BLaER1 (cell line): ENCODE measurements at regions not wholly inside any gene's neighbourhood (a gene's known extent, or its start where the extent isn't known, plus 50 kb on each side); places are given as distances from the start of the nearest gene placed in this dataset.
A peak's percentile ranks its signal among the peaks of the same experiment; 100 is the strongest.

Experiments used
- H3K27ac ChIP-seq: shearing (Covaris generic); formaldehyde crosslinking; 2 replicates; pipeline ENCODE4 v1.8.1; 2022
- H3K27me3 ChIP-seq: shearing (Covaris generic); formaldehyde crosslinking; 2 replicates; pipeline ENCODE4 v1.8.1; 2022
- H3K36me3 ChIP-seq: shearing (Covaris generic); formaldehyde crosslinking; 2 replicates; pipeline ENCODE4 v1.8.1; 2022
- H3K4me1 ChIP-seq: shearing (Covaris generic); formaldehyde crosslinking; 2 replicates; pipeline ENCODE4 v1.8.1; 2022
- H3K4me2 ChIP-seq: shearing (Covaris generic); formaldehyde crosslinking; 2 replicates; pipeline ENCODE4 v1.8.1; 2022
- H3K4me3 ChIP-seq: shearing (Covaris generic); formaldehyde crosslinking; 2 replicates; pipeline ENCODE4 v1.8.1; 2022
- H3K9ac ChIP-seq: shearing (Covaris generic); formaldehyde crosslinking; 2 replicates; pipeline ENCODE4 v1.8.1; 2022
- H3K9me3 ChIP-seq: shearing (Covaris generic); formaldehyde crosslinking; 2 replicates; pipeline ENCODE4 v1.8.1; 2022
- H4K20me1 ChIP-seq: shearing (Covaris generic); formaldehyde crosslinking; 2 replicates; pipeline ENCODE4 v1.8.1; 2022
- Cebpa-rat ChIP-seq: shearing (Covaris generic); IDR thresholded peaks from 2 replicates; pipeline ENCODE4 v1.8.1; 2022

DNA sequence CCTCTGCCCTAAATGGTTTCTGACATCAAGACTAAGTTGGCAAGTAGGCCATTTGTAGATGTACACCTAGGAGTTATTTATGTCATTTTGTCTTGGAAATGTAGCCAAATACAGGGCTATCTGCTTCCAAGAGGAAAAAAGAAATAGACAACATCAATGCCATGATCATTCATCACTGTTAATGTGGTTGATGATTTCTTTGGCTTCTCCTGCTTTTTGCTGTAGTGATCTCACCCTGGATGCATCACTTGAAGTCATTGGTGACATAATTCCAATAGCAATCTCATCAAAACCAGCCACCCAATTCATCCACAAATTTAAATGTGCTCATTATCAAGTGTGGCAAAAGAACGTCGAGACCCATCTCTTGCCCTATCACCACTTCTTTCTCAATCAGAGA lies 222.6 kb upstream of the PPARGC1A start:
- Histone ChIP-seq H3K27ac (no peak overlapping the region), H4K20me1 (no peaks in the 10 kb centered on the region), H3K9me3 (0 out of 2 replicates have a peak, but pooled peaks cover 4% of the 10 kb centered on the region)

DNA sequence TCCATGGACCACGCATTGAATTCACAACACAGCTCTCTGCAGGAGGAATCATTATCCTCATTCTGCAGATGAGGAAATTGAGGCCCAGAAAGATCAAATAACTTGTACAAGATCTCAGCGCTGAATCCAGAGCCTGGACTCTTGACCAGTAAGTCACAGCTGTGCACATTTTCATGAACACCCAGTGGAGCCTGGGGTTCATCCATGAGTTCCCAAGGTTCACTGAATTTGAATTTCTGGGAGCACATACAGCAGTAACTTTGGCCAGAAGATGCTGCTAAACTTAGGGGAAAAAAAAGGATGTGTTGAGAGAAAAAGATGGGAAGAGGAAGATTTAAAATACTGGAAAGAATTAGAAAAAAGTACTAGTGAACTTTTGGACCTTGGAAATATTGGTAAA lies 218.7 kb upstream of the PPARGC1A start:
- Histone ChIP-seq H3K36me3 (no peaks in the 10 kb centered on the region), H3K9ac (no peak overlapping the region), H3K4me1 (peaks cover 24% of the 10 kb centered on the region), H4K20me1 (no peaks in the 10 kb centered on the region), H3K4me2 (no peak overlapping the region), H3K9me3 (0 out of 2 replicates have a peak, but pooled peaks cover 3% of the 10 kb centered on the region), H3K27ac (no peak overlapping the region), H3K27me3 (no peaks in the 10 kb centered on the region), H3K4me3 (no peak overlapping the region)
- no peak for TF ChIP-seq Cebpa-rat

More for the DNA sequence above, 222.6 kb upstream of the PPARGC1A start:
- Histone ChIP-seq H3K4me3 (no peak overlapping the region), H3K27me3 (no peaks in the 10 kb centered on the region), H3K4me1 (peaks cover 15% of the 10 kb centered on the region), H3K9ac (no peak overlapping the region), H3K4me2 (no peak overlapping the region), H3K36me3 (no peaks in the 10 kb centered on the region)
- TF ChIP-seq Cebpa-rat: no peak

DNA sequence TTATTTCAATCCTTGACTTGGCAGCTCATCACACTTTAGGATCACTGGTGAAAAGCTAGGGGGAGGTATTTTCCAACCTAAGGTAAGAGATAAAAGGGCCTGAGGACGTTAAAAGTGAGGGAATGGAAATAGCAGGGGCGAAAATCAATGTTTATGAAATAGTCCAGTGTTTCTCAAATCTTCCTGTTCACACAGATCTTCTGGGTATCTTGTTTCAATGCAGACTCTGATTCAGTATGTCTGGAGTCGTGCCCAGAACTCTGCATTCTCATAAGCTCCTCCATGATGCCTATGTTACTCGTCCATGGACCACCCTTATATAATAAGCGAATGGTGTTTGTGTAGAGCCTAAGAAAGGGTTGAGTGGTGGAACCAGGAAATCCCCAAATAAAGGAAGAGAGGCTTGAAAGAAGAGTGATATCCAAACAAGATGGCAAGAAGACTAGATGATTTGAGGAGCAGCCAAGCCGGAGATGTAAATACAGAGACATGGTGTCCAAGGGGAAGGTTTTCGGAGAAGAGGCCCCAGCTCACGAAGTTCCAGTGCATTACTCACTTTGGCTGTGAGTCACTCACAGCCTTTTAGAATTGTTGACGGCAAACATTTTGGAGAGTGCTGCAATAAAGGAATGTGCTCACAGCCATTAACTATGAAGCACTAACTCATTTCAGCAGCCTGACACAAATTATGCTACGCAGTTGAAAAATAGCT lies 215.6 kb upstream of the PPARGC1A start:
- no peak overlapping the region for H3K4me3 ChIP-seq
- TF ChIP-seq Cebpa-rat: no peak
- no peak overlapping the region for H3K4me2 ChIP-seq
- no peaks in the 10 kb centered on the region for H3K36me3 ChIP-seq
- no peak overlapping the region for H3K27ac ChIP-seq
- H3K9ac ChIP-seq: no peak overlapping the region
- no peaks in the 10 kb centered on the region for H3K9me3 ChIP-seq
- H3K27me3 ChIP-seq: no peaks in the 10 kb centered on the region
- no peaks in the 10 kb centered on the region for H4K20me1 ChIP-seq
- H3K4me1 ChIP-seq: peaks cover 29% of the 10 kb centered on the region

DNA sequence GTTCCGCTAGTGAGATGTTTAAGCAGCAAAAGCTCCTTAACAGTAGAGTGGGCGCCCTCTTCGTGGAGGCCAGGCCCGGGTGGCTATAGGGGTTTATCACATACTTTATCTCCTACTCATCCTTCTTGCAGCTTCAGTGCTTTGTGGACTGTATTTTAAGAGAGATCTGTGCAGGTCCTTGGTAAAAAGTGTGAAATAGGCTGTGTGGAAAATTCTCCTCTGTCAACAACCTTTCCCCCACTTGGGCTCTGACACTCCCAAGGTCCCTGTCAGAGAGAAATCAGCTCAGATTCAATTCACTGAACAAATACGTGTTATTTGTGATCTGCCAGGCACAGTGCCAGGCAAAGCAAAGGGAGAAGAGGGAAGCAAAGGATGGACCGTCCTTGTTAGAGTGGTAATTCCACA lies 214.3 kb upstream of the PPARGC1A start:
- no peak for TF ChIP-seq Cebpa-rat
- no peak overlapping the region for H3K9ac ChIP-seq
- H3K27ac ChIP-seq: no peak overlapping the region
- no peaks in the 10 kb centered on the region for H4K20me1 ChIP-seq
- H3K4me1 ChIP-seq: peaks cover 19% of the 10 kb centered on the region; the same call in 1 of the 2 replicates
- H3K4me2 ChIP-seq: peak overlapping the region; percentile 14; the same call in 1 of the 2 replicates
- no peaks in the 10 kb centered on the region for H3K36me3 ChIP-seq
- H3K27me3 ChIP-seq: no peaks in the 10 kb centered on the region
- no peaks in the 10 kb centered on the region for H3K9me3 ChIP-seq
- no peak overlapping the region for H3K4me3 ChIP-seq

DNA sequence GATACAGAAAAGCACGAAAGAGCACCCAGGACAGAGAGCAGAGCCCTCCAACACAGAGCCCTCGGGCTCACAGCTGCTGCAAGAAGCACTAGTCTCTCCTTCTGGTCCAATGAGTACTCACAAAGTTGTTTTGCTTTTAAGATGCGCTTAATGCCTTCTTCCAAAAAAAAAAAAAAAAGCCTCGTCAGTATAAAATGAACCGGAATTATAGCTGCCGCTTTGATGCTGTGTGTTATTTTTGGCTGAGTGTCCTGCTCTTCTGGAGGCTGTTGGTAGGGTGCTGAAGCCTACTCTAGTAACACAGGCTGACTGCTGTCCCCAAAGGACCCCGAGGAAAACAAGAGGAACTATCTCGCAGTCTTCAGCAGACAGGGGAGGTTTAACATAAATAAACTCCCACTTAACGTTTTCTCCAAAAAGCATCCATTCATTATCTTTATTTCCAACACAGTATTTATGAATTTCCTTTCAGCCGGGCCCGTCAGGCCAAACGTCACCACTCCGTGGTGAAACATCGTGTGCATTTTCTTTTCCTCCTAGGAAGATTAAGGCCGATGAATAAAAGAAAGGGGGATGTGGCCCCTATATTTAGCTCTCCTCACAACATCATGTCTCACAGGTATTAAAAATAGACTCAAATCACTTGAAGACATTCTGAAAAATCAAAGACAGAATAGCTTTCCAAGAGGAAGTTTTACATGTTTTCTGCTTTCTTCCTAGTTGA lies 213.7 kb upstream of the PPARGC1A start:
- no peak for TF ChIP-seq Cebpa-rat
- H3K27me3 ChIP-seq: no peaks in the 10 kb centered on the region
- no peaks in the 10 kb centered on the region for H4K20me1 ChIP-seq
- no peak overlapping the region for H3K9ac ChIP-seq
- no peak overlapping the region for H3K27ac ChIP-seq
- H3K4me3 ChIP-seq: no peak overlapping the region
- no peaks in the 10 kb centered on the region for H3K9me3 ChIP-seq
- peak overlapping the region; percentile 14 for H3K4me2 ChIP-seq
- H3K36me3 ChIP-seq: no peaks in the 10 kb centered on the region
- H3K4me1 ChIP-seq: peaks cover 19% of the 10 kb centered on the region; the same call in 1 of the 2 replicates

DNA sequence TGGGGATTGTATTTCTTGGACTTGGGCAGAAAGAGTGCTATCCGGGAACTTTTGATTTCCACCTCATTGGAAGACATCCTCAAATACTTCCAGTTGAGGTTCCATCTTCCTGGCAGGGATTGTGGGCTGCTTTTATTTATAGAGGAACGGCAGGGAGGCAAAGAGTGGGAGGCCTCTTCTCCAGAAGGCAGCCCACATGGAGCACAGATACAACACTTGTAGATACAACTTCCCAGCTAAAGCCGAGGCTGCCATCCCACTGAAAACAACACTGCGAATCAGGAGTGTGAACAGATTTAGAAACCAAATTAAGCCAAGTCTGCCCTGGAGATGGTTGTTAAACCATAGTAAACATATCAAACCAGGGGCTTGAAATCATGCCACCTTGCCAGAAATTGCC lies 212.8 kb upstream of the PPARGC1A start:
- Histone ChIP-seq H3K27me3 (no peaks in the 10 kb centered on the region), H3K4me2 (no peak overlapping the region)
- TF ChIP-seq Cebpa-rat: no peak

DNA sequence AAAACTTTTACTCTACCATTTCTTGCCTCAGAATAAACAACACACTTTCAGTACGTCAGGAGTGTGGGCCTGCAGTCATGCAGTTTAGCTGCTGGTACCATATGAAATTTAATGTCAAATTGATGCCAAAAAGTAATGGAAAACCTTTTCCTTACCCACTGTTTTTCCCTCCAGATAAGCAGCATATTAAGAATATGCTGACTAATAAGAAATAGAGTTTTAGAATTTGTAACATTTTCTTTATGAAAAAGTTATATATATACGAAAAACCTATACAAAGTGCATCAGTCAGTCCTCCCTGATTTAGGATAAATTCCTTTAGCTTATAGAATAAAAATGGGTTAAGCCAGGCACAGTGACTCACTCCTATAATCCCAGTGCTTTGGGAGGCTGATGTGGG lies 206.8 kb upstream of the PPARGC1A start:
- Histone ChIP-seq H3K9ac (no peak overlapping the region), H3K4me2 (no peak overlapping the region), H3K4me3 (no peak overlapping the region), H3K9me3 (0 out of 2 replicates have a peak, but pooled peaks cover 4% of the 10 kb centered on the region), H3K27me3 (no peaks in the 10 kb centered on the region), H3K27ac (no peak overlapping the region), H4K20me1 (no peaks in the 10 kb centered on the region), H3K36me3 (no peaks in the 10 kb centered on the region), H3K4me1 (no peaks in the 10 kb centered on the region)
- TF ChIP-seq Cebpa-rat: no peak

More for the DNA sequence above, 212.8 kb upstream of the PPARGC1A start:
- Histone ChIP-seq H3K9me3 (no peaks in the 10 kb centered on the region), H3K4me1 (peaks cover 19% of the 10 kb centered on the region; the same call in 1 of the 2 replicates), H3K4me3 (no peak overlapping the region), H3K9ac (no peak overlapping the region), H4K20me1 (no peaks in the 10 kb centered on the region), H3K27ac (no peak overlapping the region), H3K36me3 (no peaks in the 10 kb centered on the region)

DNA sequence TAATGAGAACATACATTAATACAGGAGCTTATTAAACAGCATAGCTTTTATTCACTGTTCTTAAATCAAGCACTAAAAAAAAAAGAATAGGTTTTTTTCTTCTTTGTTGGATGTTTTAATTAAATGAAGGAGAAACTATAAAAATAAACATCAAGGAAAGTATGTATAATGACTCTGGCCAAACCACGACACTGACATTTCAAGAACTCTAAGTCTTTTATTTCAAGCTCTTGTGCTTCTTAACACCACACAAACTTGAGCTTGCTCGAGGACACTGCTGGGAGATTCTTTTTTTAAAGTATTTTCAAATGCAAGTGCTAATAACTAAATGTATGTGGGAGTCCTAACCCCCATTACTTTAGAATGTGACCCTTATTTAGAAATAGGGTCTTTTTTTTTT lies 204.9 kb upstream of the PPARGC1A start:
- H3K9me3 ChIP-seq: 0 out of 2 replicates have a peak, but pooled peaks cover 4% of the 10 kb centered on the region
- H3K9ac ChIP-seq: no peak overlapping the region
- no peak overlapping the region for H3K4me2 ChIP-seq
- H3K27me3 ChIP-seq: no peaks in the 10 kb centered on the region
- no peaks in the 10 kb centered on the region for H4K20me1 ChIP-seq
- no peak for TF ChIP-seq Cebpa-rat
- H3K27ac ChIP-seq: no peak overlapping the region
- H3K36me3 ChIP-seq: no peaks in the 10 kb centered on the region
- no peak overlapping the region for H3K4me3 ChIP-seq
- H3K4me1 ChIP-seq: no peaks in the 10 kb centered on the region

DNA sequence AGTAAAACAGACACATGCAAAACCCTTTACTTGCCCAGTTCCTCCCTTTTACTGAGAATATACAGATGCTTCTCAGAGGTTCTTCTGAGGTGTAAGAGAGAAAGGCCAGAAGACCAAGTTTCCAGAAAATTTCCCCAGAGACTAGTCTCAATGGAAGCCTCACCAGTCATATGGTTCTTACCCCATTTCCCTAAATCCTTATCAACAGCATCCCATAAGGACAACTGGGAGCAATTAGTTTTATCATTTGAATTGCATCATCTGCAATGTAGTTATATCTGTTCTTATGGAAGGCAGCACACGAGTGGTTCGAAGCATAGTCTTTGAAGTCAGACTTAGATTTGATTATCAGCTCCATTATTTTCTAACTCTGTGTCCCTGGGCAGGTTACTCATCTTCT lies 203.6 kb upstream of the PPARGC1A start:
- H3K4me1 ChIP-seq: no peaks in the 10 kb centered on the region
- no peak for TF ChIP-seq Cebpa-rat
- no peaks in the 10 kb centered on the region for H4K20me1 ChIP-seq
- H3K9me3 ChIP-seq: peaks cover 4% of the 10 kb centered on the region; the same call in 1 of the 2 replicates
- no peak overlapping the region for H3K4me3 ChIP-seq
- H3K9ac ChIP-seq: no peak overlapping the region
- no peak overlapping the region for H3K4me2 ChIP-seq
- H3K27me3 ChIP-seq: no peaks in the 10 kb centered on the region
- H3K36me3 ChIP-seq: no peaks in the 10 kb centered on the region
- H3K27ac ChIP-seq: no peak overlapping the region

DNA sequence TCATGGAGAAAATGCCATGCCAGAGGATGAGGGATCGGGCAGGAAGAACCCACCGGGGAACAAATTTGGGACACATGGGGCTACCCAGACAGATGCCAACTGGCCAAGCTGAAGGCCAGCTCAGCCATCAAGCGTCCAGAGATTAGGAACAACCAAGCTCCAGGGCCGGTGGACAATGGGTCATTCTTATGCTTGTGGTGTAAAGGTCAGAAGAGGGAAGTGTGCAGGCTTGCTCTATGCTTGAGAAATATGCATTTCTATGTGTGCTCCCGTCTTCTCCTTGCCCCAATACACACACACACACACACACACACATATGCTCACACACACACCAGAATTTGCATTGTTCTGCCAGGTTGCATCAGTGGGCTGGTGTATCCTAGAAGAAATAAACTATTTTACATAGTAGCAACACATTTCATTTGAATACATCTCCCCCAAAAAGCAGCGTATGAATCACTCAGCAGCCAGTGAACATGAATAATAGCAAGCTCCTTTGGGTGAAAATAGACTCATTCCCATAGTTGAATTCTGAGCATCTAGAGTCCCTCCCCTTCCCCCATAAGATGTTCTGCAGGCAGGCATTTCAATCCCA lies 201.9 kb upstream of the PPARGC1A start:
- Histone ChIP-seq H4K20me1 (no peaks in the 10 kb centered on the region), H3K27ac (no peak overlapping the region), H3K27me3 (no peaks in the 10 kb centered on the region), H3K9ac (no peak overlapping the region), H3K9me3 (peaks cover 4% of the 10 kb centered on the region; the same call in 1 of the 2 replicates), H3K4me3 (no peak overlapping the region), H3K36me3 (no peaks in the 10 kb centered on the region), H3K4me1 (no peaks in the 10 kb centered on the region), H3K4me2 (no peak overlapping the region)
- no peak for TF ChIP-seq Cebpa-rat
